BE2C (cell line): ENCODE measurements at regions not wholly inside any gene's neighbourhood (a gene's known extent, or its start where the extent isn't known, plus 50 kb on each side); places are given as distances from the start of the nearest gene placed in this dataset.

Experiments
- DNase-seq: peaks from one replicate; pipeline ENCODE4 v3.0.0-alpha.2; 2020
- H3K27me3 ChIP-seq: fragments of 250-450 bp; sonication (Bioruptor Pico); 2 replicates; pipeline ENCODE4 v1.5.1; 2020; ENCODE audit warnings: mild to moderate bottlenecking
- H3K36me3 ChIP-seq: fragments of 250-450 bp; sonication (Bioruptor Pico); 2 replicates; pipeline ENCODE4 v1.5.1; 2020; ENCODE audit warnings: mild to moderate bottlenecking
- H3K4me1 ChIP-seq: fragments of 250-450 bp; sonication (Bioruptor Pico); 2 replicates; pipeline ENCODE4 v1.5.1; 2020
- H3K4me3 ChIP-seq: 2 replicates; pipeline ENCODE4 v1.5.1; 2011; ENCODE audit warnings: low read depth, low read length
- H3K9me3 ChIP-seq: fragments of 250-450 bp; sonication (Bioruptor Pico); 2 replicates; pipeline ENCODE4 v1.5.1; 2020
- TF ChIP-seq, protein P1 (sequence below): IDR thresholded peaks from 2 replicates; pipeline ENCODE4 v1.5.1; 2012; ENCODE audit warnings: mild to moderate bottlenecking, low read depth, low read length

DNA sequence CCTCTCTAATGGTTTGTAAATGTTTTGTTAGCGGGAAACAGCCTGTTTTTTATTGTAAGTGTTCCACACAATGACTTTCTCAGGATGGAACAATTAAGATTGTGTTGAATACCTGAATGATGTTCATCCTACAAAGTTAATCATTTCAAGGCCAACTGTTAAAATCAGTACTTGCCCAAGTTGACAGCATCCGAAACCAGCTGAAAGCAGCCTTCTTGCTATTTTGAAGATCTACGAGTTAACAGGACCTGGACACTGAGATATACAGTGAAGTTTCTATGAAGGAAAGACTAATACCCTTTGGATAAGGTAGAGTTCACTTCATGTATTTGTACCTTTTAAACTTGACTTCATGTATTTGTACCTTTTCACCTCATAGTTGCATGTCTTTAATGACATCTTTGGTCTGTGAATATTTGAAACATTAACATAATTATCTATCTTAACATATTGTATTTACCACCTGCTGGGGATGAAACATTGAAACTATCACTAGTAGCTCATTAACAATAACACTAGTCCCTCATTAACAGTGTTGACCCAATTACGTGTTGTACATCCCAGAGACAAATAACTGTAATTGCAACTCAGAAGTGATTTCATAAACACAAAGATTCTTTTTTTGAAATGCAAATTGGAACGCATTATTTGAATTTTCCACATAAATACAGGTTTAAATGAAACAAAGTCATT, 556.0 kb upstream of the MEX3C start:
- no peaks in the 10 kb centered on the region for H3K27me3 ChIP-seq
- no peaks in the 10 kb centered on the region for H3K4me1 ChIP-seq
- H3K4me3 ChIP-seq = no peak overlapping the region
- TF ChIP-seq, protein P1, sequence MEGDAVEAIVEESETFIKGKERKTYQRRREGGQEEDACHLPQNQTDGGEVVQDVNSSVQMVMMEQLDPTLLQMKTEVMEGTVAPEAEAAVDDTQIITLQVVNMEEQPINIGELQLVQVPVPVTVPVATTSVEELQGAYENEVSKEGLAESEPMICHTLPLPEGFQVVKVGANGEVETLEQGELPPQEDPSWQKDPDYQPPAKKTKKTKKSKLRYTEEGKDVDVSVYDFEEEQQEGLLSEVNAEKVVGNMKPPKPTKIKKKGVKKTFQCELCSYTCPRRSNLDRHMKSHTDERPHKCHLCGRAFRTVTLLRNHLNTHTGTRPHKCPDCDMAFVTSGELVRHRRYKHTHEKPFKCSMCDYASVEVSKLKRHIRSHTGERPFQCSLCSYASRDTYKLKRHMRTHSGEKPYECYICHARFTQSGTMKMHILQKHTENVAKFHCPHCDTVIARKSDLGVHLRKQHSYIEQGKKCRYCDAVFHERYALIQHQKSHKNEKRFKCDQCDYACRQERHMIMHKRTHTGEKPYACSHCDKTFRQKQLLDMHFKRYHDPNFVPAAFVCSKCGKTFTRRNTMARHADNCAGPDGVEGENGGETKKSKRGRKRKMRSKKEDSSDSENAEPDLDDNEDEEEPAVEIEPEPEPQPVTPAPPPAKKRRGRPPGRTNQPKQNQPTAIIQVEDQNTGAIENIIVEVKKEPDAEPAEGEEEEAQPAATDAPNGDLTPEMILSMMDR = no peak
- H3K36me3 ChIP-seq = no peaks in the 10 kb centered on the region
- H3K9me3 ChIP-seq = no peaks in the 10 kb centered on the region
- DNase-seq = no peak

DNA sequence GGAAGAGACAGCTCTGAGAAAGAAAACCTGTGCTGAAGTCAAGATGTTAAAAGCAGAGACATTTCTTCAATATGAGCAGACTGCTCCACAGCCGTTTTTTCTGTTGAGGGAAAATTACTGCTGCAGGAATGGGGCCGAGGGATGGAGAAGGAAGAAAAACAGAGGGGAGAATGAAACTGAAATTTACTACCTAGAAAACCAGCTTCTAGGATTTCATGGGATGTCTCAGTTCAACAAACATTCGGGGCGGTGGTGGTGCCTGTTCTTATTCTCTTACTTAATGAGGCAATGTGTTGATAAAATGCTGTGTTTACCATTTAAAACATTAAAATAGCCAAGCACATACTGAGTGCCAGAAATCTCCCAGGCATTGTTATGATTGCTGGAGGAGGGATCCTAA, 557.1 kb upstream of the MEX3C start:
- no peak for DNase-seq
- no peaks in the 10 kb centered on the region for H3K4me1 ChIP-seq
- H3K4me3 ChIP-seq = no peak overlapping the region
- no peaks in the 10 kb centered on the region for H3K27me3 ChIP-seq
- H3K9me3 ChIP-seq = no peaks in the 10 kb centered on the region
- no peaks in the 10 kb centered on the region for H3K36me3 ChIP-seq
- TF ChIP-seq, protein P1 = no peak

DNA sequence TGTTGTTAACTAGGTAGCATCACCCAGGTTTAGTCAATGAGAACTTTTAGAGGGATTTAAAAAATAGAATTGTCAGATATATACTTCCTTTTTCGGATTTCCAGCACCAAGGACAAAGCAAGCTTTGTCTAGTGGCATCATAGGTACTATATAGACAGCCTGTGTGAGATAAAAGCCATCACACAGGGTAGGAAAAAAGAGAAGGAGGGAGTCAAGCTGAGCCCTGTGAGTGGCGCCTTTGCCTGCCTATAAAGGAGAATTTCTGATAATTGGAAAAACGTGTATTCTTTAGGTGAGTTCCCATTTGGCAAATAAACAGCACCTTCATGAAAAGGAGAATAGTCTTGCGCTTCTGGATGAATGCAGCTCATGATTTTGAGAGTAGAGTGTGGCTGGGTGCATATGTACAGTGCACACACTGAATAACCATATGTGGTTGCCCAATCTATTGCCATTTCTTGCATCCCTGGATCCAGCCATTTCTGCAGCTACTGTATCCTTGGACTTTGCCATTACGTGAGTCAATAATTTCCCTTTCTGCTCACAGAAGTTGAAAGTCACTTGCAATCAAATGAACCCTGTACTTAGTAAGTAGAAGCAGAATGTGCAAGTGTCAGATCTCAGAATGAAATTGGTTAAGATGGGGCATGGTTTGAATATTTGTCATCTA, 559.9 kb upstream of the MEX3C start:
- Histone ChIP-seq H3K36me3 (no peaks in the 10 kb centered on the region), H3K9me3 (no peaks in the 10 kb centered on the region), H3K4me1 (no peaks in the 10 kb centered on the region), H3K4me3 (no peak overlapping the region), H3K27me3 (no peaks in the 10 kb centered on the region)
- TF ChIP-seq, protein P1 = no peak
- no peak for DNase-seq

DNA sequence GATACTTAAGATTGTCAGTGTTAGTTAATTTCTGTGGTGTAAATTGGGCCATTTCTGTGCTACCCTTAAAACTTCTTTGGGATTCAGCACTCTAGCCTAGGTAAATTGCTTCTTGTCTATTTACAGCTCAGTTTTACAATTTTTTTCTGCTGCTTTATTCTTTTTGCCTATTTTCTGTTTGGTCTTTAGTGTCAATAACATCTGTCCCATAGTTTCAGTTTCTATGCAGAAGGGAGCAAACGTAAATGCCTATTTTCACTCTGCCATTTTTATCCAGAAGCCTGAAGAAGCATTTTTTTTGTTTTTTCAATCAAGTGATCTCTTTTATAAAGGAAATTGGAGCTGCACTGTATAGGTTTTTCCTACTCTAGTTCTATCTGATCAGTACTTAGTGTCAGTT, 564.9 kb upstream of the MEX3C start:
- Histone ChIP-seq H3K4me1 (no peaks in the 10 kb centered on the region), H3K9me3 (no peaks in the 10 kb centered on the region), H3K36me3 (no peaks in the 10 kb centered on the region), H3K27me3 (no peaks in the 10 kb centered on the region), H3K4me3 (no peak overlapping the region)
- TF ChIP-seq, protein P1 = no peak
- DNase-seq = no peak

DNA sequence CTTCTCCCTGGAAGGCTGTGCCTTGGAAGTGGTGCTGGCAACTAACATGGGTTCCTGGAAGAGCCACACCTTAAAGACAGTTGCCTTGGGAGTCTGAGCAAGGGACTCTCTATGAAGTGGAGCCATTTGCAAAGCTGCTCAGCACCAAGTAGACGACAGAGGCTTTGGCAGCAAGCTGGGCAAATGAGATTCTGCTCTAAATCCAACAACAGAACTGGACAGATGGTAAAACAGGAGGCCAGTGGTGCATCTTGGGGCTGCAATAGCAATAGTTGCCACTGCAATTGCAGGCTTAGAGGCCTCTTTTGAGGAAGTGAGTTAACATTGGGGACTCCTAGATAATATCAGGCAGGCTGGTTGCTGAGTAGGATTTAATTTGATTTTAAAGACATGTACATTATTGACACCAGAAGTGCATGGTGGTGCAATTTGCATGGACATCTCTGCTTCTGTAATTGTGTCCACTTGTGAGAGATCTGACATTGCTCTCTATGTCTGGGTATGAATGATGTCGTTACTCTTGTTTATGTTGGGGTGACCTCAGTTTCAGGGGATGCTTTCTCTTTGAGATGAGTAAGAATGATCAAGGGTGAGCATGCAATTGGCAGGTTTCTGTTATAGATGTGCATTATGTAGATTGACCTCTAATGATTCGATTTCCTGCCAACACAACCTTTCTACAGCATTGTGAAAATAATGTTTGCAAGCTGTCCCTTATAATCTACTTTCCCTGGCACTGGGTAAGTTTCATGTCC, 568.3 kb upstream of the MEX3C start:
- Histone ChIP-seq H3K4me3 (no peak overlapping the region), H3K9me3 (no peaks in the 10 kb centered on the region), H3K27me3 (no peaks in the 10 kb centered on the region), H3K36me3 (no peaks in the 10 kb centered on the region), H3K4me1 (no peaks in the 10 kb centered on the region)
- TF ChIP-seq, protein P1 = no peak
- DNase-seq = no peak

DNA sequence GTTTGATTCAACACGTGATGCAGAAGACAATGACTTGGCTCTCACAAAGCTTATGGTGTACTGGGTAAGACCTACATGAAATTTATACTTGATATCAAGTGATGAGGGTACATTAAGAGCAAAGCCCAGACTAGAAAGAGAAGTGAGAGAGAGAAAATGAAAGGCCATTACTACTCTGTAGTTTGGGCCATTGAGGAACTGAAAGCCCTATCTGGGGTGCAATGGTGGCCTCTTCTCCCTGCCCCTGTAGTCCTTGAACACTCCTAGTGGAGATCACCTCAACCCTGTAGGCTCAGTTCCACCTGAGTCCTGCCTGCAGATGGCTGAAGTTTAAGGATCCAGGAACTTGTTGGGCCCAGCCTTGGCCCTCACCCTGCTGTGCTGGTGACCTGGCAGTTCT, 569.8 kb upstream of the MEX3C start:
- TF ChIP-seq, protein P1 = no peak
- no peak overlapping the region for H3K4me3 ChIP-seq
- no peak for DNase-seq
- no peaks in the 10 kb centered on the region for H3K36me3 ChIP-seq
- no peaks in the 10 kb centered on the region for H3K9me3 ChIP-seq
- H3K4me1 ChIP-seq = no peaks in the 10 kb centered on the region
- H3K27me3 ChIP-seq = no peaks in the 10 kb centered on the region
